ENCODE measurements at regions not wholly inside any gene's neighbourhood (a gene's known extent, or its start where the extent isn't known, plus 50 kb on each side); places are given as distances from the start of the nearest gene placed in this dataset.

DNA sequence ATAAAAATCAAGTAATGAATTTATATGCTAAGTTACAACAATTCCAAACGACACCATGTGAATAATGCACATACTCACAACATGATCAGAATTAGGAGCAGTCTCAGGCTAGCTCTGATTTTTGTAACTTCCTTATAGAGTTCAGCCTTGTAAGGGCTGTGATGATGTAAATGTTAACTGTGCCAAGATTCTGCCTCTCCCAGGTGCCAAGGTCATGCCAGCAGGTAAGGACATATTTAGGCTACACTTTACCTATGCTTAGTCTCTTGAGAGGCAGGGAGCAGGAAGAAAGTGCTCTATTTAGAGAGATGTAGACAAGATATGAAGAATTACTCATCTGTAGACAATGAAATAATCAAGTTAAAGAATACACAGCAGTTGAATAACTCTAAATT lies 53.6 kb upstream of the AGR3 start:
- Histone ChIP-seq H3K9me2 (ENCODE audit: insufficient read depth, low read length) (no peaks in the 10 kb centered on the region), H2AFZ (ENCODE audit: low read depth, low read length) (no peak overlapping the region), H3F3A (ENCODE audit: insufficient read depth, low read length, poor library complexity, severe bottlenecking) (no peaks in the 10 kb centered on the region), H3K4me2 (ENCODE audit: low read length) (no peak overlapping the region), H3K27me3 (ENCODE audit: insufficient read depth, low read depth, low read length) (no peaks in the 10 kb centered on the region), H3K9me3 (ENCODE audit: low read length) (no peaks in the 10 kb centered on the region), H3K9ac (ENCODE audit: low read length) (no peak overlapping the region), H4K20me1 (ENCODE audit: insufficient read depth) (no peaks in the 10 kb centered on the region), H3K27ac (ENCODE audit: low read length) (no peak overlapping the region), H3K36me3 (ENCODE audit: insufficient read depth, low read length) (no peaks in the 10 kb centered on the region), H3K79me2 (replicated peaks; ENCODE audit: insufficient read depth, low read length) (no peaks in the 10 kb centered on the region), H3K4me3 (ENCODE audit: low read length) (no peak overlapping the region)
- no peak for TF ChIP-seq EZH2 (IDR thresholded peaks at IDR 0.05; ENCODE audit: borderline replicate concordance, insufficient read depth, low read length, poor library complexity, severe bottlenecking)
- TF ChIP-seq, protein P1, sequence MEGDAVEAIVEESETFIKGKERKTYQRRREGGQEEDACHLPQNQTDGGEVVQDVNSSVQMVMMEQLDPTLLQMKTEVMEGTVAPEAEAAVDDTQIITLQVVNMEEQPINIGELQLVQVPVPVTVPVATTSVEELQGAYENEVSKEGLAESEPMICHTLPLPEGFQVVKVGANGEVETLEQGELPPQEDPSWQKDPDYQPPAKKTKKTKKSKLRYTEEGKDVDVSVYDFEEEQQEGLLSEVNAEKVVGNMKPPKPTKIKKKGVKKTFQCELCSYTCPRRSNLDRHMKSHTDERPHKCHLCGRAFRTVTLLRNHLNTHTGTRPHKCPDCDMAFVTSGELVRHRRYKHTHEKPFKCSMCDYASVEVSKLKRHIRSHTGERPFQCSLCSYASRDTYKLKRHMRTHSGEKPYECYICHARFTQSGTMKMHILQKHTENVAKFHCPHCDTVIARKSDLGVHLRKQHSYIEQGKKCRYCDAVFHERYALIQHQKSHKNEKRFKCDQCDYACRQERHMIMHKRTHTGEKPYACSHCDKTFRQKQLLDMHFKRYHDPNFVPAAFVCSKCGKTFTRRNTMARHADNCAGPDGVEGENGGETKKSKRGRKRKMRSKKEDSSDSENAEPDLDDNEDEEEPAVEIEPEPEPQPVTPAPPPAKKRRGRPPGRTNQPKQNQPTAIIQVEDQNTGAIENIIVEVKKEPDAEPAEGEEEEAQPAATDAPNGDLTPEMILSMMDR (IDR thresholded peaks at IDR 0.05; ENCODE audit: poor library complexity, severe bottlenecking), result no peak
- TF ChIP-seq, protein P2, sequence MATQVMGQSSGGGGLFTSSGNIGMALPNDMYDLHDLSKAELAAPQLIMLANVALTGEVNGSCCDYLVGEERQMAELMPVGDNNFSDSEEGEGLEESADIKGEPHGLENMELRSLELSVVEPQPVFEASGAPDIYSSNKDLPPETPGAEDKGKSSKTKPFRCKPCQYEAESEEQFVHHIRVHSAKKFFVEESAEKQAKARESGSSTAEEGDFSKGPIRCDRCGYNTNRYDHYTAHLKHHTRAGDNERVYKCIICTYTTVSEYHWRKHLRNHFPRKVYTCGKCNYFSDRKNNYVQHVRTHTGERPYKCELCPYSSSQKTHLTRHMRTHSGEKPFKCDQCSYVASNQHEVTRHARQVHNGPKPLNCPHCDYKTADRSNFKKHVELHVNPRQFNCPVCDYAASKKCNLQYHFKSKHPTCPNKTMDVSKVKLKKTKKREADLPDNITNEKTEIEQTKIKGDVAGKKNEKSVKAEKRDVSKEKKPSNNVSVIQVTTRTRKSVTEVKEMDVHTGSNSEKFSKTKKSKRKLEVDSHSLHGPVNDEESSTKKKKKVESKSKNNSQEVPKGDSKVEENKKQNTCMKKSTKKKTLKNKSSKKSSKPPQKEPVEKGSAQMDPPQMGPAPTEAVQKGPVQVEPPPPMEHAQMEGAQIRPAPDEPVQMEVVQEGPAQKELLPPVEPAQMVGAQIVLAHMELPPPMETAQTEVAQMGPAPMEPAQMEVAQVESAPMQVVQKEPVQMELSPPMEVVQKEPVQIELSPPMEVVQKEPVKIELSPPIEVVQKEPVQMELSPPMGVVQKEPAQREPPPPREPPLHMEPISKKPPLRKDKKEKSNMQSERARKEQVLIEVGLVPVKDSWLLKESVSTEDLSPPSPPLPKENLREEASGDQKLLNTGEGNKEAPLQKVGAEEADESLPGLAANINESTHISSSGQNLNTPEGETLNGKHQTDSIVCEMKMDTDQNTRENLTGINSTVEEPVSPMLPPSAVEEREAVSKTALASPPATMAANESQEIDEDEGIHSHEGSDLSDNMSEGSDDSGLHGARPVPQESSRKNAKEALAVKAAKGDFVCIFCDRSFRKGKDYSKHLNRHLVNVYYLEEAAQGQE (IDR thresholded peaks at IDR 0.05; ENCODE audit: borderline replicate concordance), result no peak
- TF ChIP-seq POLR2AphosphoS5 (IDR thresholded peaks at IDR 0.05), result no peak
- TF ChIP-seq MXI1 (conservative IDR thresholded peaks at IDR 0.05; ENCODE audit: poor library complexity, severe bottlenecking), result no peak
- TF ChIP-seq TAF1 (IDR thresholded peaks at IDR 0.05; ENCODE audit: low read depth), result no peak
- no peak for TF ChIP-seq SMC3 (conservative IDR thresholded peaks at IDR 0.05; ENCODE audit: poor library complexity)
- TF ChIP-seq RAD21 (conservative IDR thresholded peaks at IDR 0.05), result no peak
- TF ChIP-seq EP300 (conservative IDR thresholded peaks at IDR 0.05; ENCODE audit: poor library complexity, severe bottlenecking), result no peak

DNA sequence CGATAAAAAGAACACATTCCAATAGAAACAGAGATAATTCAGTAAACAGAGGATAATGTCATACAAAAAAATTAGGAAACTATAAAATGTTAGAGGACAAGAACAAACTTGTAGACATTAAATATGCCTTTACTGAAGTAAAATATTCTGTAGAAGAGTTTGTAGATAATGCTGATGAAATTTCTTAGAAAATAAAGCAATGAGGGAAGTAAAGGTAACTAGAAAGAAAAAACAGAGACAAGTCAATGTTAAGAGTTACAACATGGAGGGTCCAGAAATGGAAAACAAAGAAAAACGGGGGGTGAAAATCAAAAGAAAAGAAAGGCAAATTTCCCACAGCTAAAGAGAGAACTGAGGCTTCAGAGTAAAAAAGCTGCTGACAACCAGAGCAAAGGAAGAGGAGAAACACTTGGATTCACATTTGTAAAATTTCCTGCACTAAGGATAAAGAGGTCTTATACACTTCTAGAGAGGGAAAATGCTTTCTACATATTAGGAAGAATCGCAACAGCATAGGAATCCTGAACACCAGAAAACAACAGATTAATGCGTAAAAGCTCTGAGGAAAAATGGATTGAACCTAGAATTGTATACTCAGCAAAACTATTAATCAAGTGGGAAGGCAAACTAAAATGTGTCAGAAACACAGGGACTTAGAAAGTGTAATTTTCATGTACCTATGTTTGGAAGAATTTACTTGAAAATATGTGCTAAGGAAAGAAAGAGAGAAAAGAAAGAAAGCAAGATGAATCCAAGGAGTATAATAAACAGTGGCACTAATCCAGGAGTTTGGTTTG lies 55.0 kb upstream of the AGR3 start:
- Histone ChIP-seq H3K79me2 (replicated peaks; ENCODE audit: insufficient read depth, low read length) (no peaks in the 10 kb centered on the region), H3K27ac (ENCODE audit: low read length) (no peak overlapping the region), H3K4me3 (ENCODE audit: low read length) (no peak overlapping the region), H3K9me3 (ENCODE audit: low read length) (no peaks in the 10 kb centered on the region), H3K9me2 (ENCODE audit: insufficient read depth, low read length) (no peaks in the 10 kb centered on the region), H4K20me1 (ENCODE audit: insufficient read depth) (no peaks in the 10 kb centered on the region), H3K36me3 (ENCODE audit: insufficient read depth, low read length) (no peaks in the 10 kb centered on the region), H3K27me3 (ENCODE audit: insufficient read depth, low read depth, low read length) (no peaks in the 10 kb centered on the region), H3F3A (ENCODE audit: insufficient read depth, low read length, poor library complexity, severe bottlenecking) (no peaks in the 10 kb centered on the region), H3K9ac (ENCODE audit: low read length) (no peak overlapping the region), H2AFZ (ENCODE audit: low read depth, low read length) (no peak overlapping the region), H3K4me2 (ENCODE audit: low read length) (no peak overlapping the region)
- TF ChIP-seq EZH2 (IDR thresholded peaks at IDR 0.05; ENCODE audit: borderline replicate concordance, insufficient read depth, low read length, poor library complexity, severe bottlenecking) (no peak), MXI1 (conservative IDR thresholded peaks at IDR 0.05; ENCODE audit: poor library complexity, severe bottlenecking) (no peak), EP300 (conservative IDR thresholded peaks at IDR 0.05; ENCODE audit: poor library complexity, severe bottlenecking) (no peak), POLR2AphosphoS5 (IDR thresholded peaks at IDR 0.05) (no peak), SMC3 (conservative IDR thresholded peaks at IDR 0.05; ENCODE audit: poor library complexity) (no peak), RAD21 (conservative IDR thresholded peaks at IDR 0.05) (no peak), TAF1 (IDR thresholded peaks at IDR 0.05; ENCODE audit: low read depth) (no peak)
- TF ChIP-seq, protein P2 (IDR thresholded peaks at IDR 0.05; ENCODE audit: borderline replicate concordance), result no peak
- TF ChIP-seq, protein P1 (IDR thresholded peaks at IDR 0.05; ENCODE audit: poor library complexity, severe bottlenecking), result no peak

Measured in neural cell (in vitro differentiated cells).